Activated effector memory CD4-positive, alpha-beta T cell treated with anti-CD3 and anti-CD28 coated beads, Interleukin-2, amount 50 U/mL, for 16 hours (primary cell): ENCODE measurements at regions not wholly inside any gene's neighbourhood (a gene's known extent, or its start where the extent isn't known, plus 50 kb on each side); places are given as distances from the start of the nearest gene placed in this dataset.

Experiments used
- DNase-seq: peaks from one replicate; pipeline ENCODE4 v3.0.0-alpha.2; 2020

GRCh38 chr10:131676800-131677421, 223.9 kb upstream of the PPP2R2D start:
- no peak for DNase-seq

GRCh38 chr10:131677671-131678070, 223.1 kb upstream of the PPP2R2D start:
- DNase-seq, result no peak

- no peak for DNase-seq
These were observed 222.6 kb upstream of the PPP2R2D start for GRCh38 chr10:131678171-131678570.

GRCh38 chr10:131678613-131679012, 222.2 kb upstream of the PPP2R2D start:
- DNase-seq, result no peak

GRCh38 chr10:131679926-131680325, 220.9 kb upstream of the PPP2R2D start:
- no peak for DNase-seq

GRCh38 chr10:131681122-131681521, 219.7 kb upstream of the PPP2R2D start:
- DNase-seq, result no peak

GRCh38 chr10:131681656-131682055, 219.2 kb upstream of the PPP2R2D start:
- no peak for DNase-seq

- DNase-seq, result no peak
These were observed 218.4 kb upstream of the PPP2R2D start for GRCh38 chr10:131682271-131682962.

- no peak for DNase-seq
These were observed 217.4 kb upstream of the PPP2R2D start for GRCh38 chr10:131683281-131683861.

- DNase-seq, result no peak
These were observed 216.9 kb upstream of the PPP2R2D start for GRCh38 chr10:131683941-131684340.

GRCh38 chr10:131685007-131685406, 215.8 kb upstream of the PPP2R2D start:
- DNase-seq, result no peak

- no peak for DNase-seq
These were observed 215.2 kb upstream of the PPP2R2D start for GRCh38 chr10:131685576-131685975.

GRCh38 chr10:131686781-131687420, 213.9 kb upstream of the PPP2R2D start:
- no peak for DNase-seq

- DNase-seq, result no peak
These were observed 212.5 kb upstream of the PPP2R2D start for GRCh38 chr10:131688304-131688703.

GRCh38 chr10:131689016-131689415, 211.8 kb upstream of the PPP2R2D start:
- no peak for DNase-seq

GRCh38 chr10:131689486-131689885, 211.3 kb upstream of the PPP2R2D start:
- no peak for DNase-seq

- no peak for DNase-seq
These were observed 210.7 kb upstream of the PPP2R2D start for GRCh38 chr10:131689954-131690757.

- no peak for DNase-seq
These were observed 210.0 kb upstream of the PPP2R2D start for GRCh38 chr10:131690805-131691239.

- DNase-seq, result peak; percentile 34
These were observed 209.2 kb upstream of the PPP2R2D start for GRCh38 chr10:131691481-131692090.

GRCh38 chr10:131692176-131692575, 208.6 kb upstream of the PPP2R2D start:
- no peak for DNase-seq

GRCh38 chr10:131692686-131693334, 208.0 kb upstream of the PPP2R2D start:
- DNase-seq, result peak; percentile 24

- DNase-seq, result no peak
These were observed 207.0 kb upstream of the PPP2R2D start for GRCh38 chr10:131693766-131694165.
